ENCODE measurements at regions not wholly inside any gene's neighbourhood (a gene's known extent, or its start where the extent isn't known, plus 50 kb on each side); places are given as distances from the start of the nearest gene placed in this dataset.
"Not testable (repeated sequence)": the region's sequence is repeated elsewhere in the genome, so short reads cannot be mapped to it uniquely, and the experiment has no call there.

DNA sequence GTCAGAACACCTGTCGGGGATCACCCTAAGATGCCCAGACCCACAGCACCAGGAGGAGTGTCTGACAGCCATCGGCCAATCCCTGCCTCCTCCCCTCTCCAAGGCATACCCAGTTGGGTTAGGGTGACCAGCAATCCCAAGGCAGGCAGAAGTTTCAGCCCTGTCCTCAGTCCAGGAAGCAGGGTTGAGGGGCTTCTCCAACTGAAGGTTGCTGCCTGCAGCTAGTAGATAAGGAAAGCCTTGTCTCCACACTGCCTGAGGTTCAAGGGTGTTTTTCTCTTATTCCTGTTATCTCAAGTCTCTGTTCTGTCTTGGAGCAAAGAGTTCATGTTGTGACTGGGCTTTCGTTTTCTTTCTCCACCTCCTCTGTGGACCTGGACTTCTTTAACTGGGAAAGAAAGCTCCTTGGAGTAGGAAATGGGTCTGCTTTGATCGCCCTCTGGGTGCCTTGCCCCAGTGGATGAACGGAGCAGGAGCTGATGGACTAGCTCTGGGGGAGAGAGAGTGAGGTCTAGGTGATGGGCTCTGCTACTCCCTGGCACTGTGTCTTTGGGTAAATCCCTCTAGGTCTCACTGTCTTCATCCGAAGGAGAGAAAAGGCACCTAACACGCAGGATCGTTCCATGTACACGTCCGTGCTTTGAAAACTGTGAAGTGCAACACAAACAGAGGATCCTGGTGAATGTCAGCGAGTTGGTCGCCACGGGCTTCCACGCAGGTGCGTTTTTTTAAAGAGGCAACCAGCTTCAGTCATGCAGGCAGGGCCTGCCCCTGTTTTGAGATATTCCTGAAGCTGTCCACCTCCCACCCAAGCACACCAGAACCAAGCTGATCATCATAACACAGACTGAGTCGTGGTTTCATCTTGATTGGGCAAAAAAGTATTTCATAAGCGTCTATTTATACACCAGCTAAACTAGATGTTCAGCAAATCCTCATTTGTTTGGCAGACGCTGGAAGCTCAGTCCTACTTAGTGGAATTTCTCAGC lies 52.5 kb upstream of the FOXN3 start:
- WGBS: 73% methylated on average over 17 of the region's 18 CpGs
- H3K27ac ChIP-seq: peak overlapping the region; percentile 8
- no peak overlapping the region for H3K4me3 ChIP-seq
- no peaks in the 10 kb centered on the region for H3K27me3 ChIP-seq
- TF ChIP-seq POLR2AphosphoS5 (IDR thresholded peaks at IDR 0.05) (no peak), EP300 (IDR thresholded peaks at IDR 0.05) (no peak), POLR2A (IDR thresholded peaks at IDR 0.05) (no peak)
- TF ChIP-seq, protein P1, sequence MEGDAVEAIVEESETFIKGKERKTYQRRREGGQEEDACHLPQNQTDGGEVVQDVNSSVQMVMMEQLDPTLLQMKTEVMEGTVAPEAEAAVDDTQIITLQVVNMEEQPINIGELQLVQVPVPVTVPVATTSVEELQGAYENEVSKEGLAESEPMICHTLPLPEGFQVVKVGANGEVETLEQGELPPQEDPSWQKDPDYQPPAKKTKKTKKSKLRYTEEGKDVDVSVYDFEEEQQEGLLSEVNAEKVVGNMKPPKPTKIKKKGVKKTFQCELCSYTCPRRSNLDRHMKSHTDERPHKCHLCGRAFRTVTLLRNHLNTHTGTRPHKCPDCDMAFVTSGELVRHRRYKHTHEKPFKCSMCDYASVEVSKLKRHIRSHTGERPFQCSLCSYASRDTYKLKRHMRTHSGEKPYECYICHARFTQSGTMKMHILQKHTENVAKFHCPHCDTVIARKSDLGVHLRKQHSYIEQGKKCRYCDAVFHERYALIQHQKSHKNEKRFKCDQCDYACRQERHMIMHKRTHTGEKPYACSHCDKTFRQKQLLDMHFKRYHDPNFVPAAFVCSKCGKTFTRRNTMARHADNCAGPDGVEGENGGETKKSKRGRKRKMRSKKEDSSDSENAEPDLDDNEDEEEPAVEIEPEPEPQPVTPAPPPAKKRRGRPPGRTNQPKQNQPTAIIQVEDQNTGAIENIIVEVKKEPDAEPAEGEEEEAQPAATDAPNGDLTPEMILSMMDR (IDR thresholded peaks at IDR 0.05): no peak
- H3K9me3 ChIP-seq: no peaks in the 10 kb centered on the region
- peaks cover 27% of the 10 kb centered on the region for H3K4me1 ChIP-seq
- peak in 1 of 2 donors; percentile 11 for DNase-seq (ENCODE audit: low spot score in 2 of 2)
- H3K36me3 ChIP-seq: no peaks in the 10 kb centered on the region

DNA sequence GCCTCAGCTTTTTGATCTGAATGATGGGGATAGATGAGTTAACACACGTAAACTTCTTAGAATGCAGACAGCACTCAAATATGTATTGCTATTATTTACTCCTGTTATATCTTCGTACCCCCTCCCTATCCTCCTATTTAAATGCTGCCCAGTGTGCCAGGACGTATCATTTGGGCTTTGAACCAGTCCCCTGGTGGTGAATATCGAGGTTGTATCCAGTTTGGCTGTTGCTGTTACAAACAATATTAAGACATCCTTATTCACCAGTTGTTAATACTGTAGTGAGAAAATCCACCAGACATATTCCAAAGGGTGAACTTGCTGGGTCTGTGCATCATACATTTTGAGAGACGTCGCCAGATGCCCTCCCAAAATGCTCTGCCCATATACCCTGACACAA lies 51.5 kb upstream of the FOXN3 start:
- Histone ChIP-seq H3K9me3 (no peaks in the 10 kb centered on the region), H3K27me3 (no peaks in the 10 kb centered on the region), H3K36me3 (no peaks in the 10 kb centered on the region), H3K4me3 (no peak overlapping the region), H3K4me1 (peaks cover 27% of the 10 kb centered on the region), H3K27ac (no peak overlapping the region)
- WGBS: 94% methylated on average over 6 of the region's 6 CpGs
- no peak for TF ChIP-seq EP300 (IDR thresholded peaks at IDR 0.05)
- TF ChIP-seq, protein P1 (IDR thresholded peaks at IDR 0.05): no peak
- TF ChIP-seq POLR2A (IDR thresholded peaks at IDR 0.05): no peak
- no peak for TF ChIP-seq POLR2AphosphoS5 (IDR thresholded peaks at IDR 0.05)
- DNase-seq (ENCODE audit: low spot score in 2 of 2): no peak

- H3K4me1 ChIP-seq: peaks cover 27% of the 10 kb centered on the region
- DNase-seq (ENCODE audit: low spot score in 2 of 2): peak in 1 of 2 donors; percentile 44
- not testable (repeated sequence) for H3K27ac ChIP-seq, H3K4me3 ChIP-seq, H3K36me3 ChIP-seq, H3K27me3 ChIP-seq, H3K9me3 ChIP-seq
- WGBS: 73% methylated on average over 6 of the region's 6 CpGs
Observed at GRCh38 chr14:89468030-89468429, 51.0 kb upstream of the FOXN3 start.

GRCh38 chr14:89466944-89467343 lies 49.9 kb upstream of the FOXN3 start:
- Histone ChIP-seq H3K4me1 (peaks cover 27% of the 10 kb centered on the region), H3K27ac (peak overlapping the region; percentile 65), H3K27me3 (no peaks in the 10 kb centered on the region), H3K36me3 (no peaks in the 10 kb centered on the region), H3K9me3 (no peaks in the 10 kb centered on the region), H3K4me3 (peak overlapping the region; percentile 18)
- WGBS: 32% methylated on average over 13 of the region's 14 CpGs
- peak in 1 of 2 donors; percentile 68 for DNase-seq (ENCODE audit: low spot score in 2 of 2)
- TF ChIP-seq, protein P1 (IDR thresholded peaks at IDR 0.05): no peak
- TF ChIP-seq EP300 (IDR thresholded peaks at IDR 0.05) (no peak), POLR2A (IDR thresholded peaks at IDR 0.05) (no peak)

Measured in suprapubic skin (tissue), 4 donors.